ENCODE measurements at regions not wholly inside any gene's neighbourhood (a gene's known extent, or its start where the extent isn't known, plus 50 kb on each side); places are given as distances from the start of the nearest gene placed in this dataset.

DNA sequence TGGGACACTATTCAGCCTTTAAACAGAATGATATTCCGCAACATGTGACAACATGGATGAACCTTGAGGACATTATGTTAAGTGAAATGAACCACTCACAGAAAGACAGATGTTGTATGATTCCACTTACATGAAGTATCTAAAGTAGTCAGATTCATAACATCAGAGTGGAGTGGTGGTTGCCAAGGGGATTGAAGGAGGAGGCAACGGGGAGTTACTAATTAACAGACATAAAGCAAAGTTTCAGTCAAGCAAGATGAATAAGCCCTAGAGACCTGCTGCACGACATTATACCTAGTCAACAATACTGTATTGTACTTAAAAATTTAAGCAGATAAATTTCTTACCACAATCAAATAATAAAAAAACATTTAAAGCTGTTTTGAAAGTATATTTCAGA, 105.0 kb upstream of the NR0B1 start:
- TF ChIP-seq, protein P1, sequence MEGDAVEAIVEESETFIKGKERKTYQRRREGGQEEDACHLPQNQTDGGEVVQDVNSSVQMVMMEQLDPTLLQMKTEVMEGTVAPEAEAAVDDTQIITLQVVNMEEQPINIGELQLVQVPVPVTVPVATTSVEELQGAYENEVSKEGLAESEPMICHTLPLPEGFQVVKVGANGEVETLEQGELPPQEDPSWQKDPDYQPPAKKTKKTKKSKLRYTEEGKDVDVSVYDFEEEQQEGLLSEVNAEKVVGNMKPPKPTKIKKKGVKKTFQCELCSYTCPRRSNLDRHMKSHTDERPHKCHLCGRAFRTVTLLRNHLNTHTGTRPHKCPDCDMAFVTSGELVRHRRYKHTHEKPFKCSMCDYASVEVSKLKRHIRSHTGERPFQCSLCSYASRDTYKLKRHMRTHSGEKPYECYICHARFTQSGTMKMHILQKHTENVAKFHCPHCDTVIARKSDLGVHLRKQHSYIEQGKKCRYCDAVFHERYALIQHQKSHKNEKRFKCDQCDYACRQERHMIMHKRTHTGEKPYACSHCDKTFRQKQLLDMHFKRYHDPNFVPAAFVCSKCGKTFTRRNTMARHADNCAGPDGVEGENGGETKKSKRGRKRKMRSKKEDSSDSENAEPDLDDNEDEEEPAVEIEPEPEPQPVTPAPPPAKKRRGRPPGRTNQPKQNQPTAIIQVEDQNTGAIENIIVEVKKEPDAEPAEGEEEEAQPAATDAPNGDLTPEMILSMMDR (IDR thresholded peaks at IDR 0.05; ENCODE audit: borderline replicate concordance, extremely low read depth, insufficient read depth), result no peak

DNA sequence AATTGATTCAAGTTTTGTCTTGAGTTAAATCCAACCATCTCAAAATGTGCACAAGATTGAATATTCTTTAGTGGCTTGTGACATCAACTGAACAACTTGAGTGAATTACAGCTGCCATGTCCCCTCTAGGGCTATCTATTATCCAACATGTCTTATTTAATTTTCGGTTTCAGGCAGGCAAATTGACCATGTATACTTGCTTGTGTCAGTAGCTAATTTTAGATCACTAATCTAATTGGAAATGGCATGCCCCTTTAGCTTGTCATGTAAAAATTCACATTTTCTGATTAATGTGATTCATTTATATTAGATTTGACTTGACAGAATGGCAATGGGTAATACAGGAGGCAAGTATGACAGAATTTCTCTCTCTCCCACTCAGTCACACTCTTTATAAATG, 93.2 kb upstream of the NR0B1 start:
- no peaks in the 10 kb centered on the region for H3K36me3 ChIP-seq (ENCODE audit: control insufficient read depth in 2 of 3, insufficient read depth in 3 of 3, low read length in 3 of 3)
- DNase-seq (no peak), FAIRE-seq (no peak)
- H3K9me3 ChIP-seq (ENCODE audit: control insufficient read depth in 2 of 3, insufficient read depth in 1 of 3, low read length in 3 of 3), result no peaks in the 10 kb centered on the region
- intact Hi-C loops (cut with DNase I), result no loop called here
- TF ChIP-seq, protein P1 (IDR thresholded peaks at IDR 0.05; ENCODE audit: borderline replicate concordance, extremely low read depth, insufficient read depth), result no peak
- H3K9ac ChIP-seq (ENCODE audit: low read length in 3 of 3), result no peak overlapping the region
- no peak overlapping the region for H3K4me3 ChIP-seq (ENCODE audit: low read length in 3 of 3)
- H3K27me3 ChIP-seq (ENCODE audit: control insufficient read depth, insufficient read depth, low read length), result no peaks in the 10 kb centered on the region
- H3K4me1 ChIP-seq (ENCODE audit: control insufficient read depth in 2 of 3, insufficient read depth in 2 of 3, low read depth in 1 of 3, low read length in 3 of 3), result no peaks in the 10 kb centered on the region
- no peak overlapping the region for H3K27ac ChIP-seq (ENCODE audit: low read depth in 2 of 2, low read length in 2 of 2)

More for the DNA sequence above, 105.0 kb upstream of the NR0B1 start:
- no peaks in the 10 kb centered on the region for H3K36me3 ChIP-seq (ENCODE audit: control insufficient read depth in 2 of 3, insufficient read depth in 3 of 3, low read length in 3 of 3)
- DNase-seq (peak in 3 of 5 donors; percentile 20 to 69 (median 59)), FAIRE-seq (peak; percentile 35)
- no peaks in the 10 kb centered on the region for H3K9me3 ChIP-seq (ENCODE audit: control insufficient read depth in 2 of 3, insufficient read depth in 1 of 3, low read length in 3 of 3)
- no peak overlapping the region for H3K27ac ChIP-seq (ENCODE audit: low read depth in 2 of 2, low read length in 2 of 2)
- no peak overlapping the region for H3K9ac ChIP-seq (ENCODE audit: low read length in 3 of 3)
- H3K27me3 ChIP-seq (ENCODE audit: control insufficient read depth, insufficient read depth, low read length), result no peaks in the 10 kb centered on the region
- H3K4me3 ChIP-seq (ENCODE audit: low read length in 3 of 3), result no peak overlapping the region
- peaks cover 0 to 3% (median 0%) of the 10 kb centered on the region in 3 donors for H3K4me1 ChIP-seq (ENCODE audit: control insufficient read depth in 2 of 3, insufficient read depth in 2 of 3, low read depth in 1 of 3, low read length in 3 of 3)
- intact Hi-C loops (cut with DNase I), result no loop called here

DNA sequence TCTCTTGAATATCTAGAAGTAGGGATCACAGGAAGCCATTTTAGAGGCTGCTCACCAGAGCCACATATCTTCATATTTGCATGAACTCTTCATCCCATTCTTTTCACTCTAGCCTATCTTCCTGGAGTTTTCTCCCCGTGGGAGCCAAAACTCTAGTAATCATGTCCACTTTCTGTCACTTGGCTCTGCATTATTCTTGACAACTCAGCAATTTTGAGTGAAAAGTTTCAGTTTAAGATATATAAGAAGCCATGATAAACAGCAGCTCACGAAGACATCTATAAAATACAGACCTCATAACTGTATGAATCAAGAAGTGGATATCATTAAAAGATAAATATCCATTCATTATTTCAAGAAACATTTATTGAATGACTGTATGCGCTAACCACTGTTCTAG, 79.1 kb upstream of the NR0B1 start:
- Histone ChIP-seq H3K27me3 (ENCODE audit: control insufficient read depth, insufficient read depth, low read length) (no peaks in the 10 kb centered on the region), H3K4me1 (ENCODE audit: control insufficient read depth in 2 of 3, insufficient read depth in 2 of 3, low read depth in 1 of 3, low read length in 3 of 3) (no peaks in the 10 kb centered on the region), H3K9me3 (ENCODE audit: control insufficient read depth in 2 of 3, insufficient read depth in 1 of 3, low read length in 3 of 3) (no peaks in the 10 kb centered on the region), H3K9ac (ENCODE audit: low read length in 3 of 3) (no peak overlapping the region), H3K36me3 (ENCODE audit: control insufficient read depth in 2 of 3, insufficient read depth in 3 of 3, low read length in 3 of 3) (no peaks in the 10 kb centered on the region), H3K27ac (ENCODE audit: low read depth in 2 of 2, low read length in 2 of 2) (no peak overlapping the region), H3K4me3 (ENCODE audit: low read length in 3 of 3) (no peak overlapping the region)
- intact Hi-C loops (cut with DNase I), result no loop called here
- TF ChIP-seq, protein P1 (IDR thresholded peaks at IDR 0.05; ENCODE audit: borderline replicate concordance, extremely low read depth, insufficient read depth), result no peak
- FAIRE-seq (no peak), DNase-seq (no peak)

DNA sequence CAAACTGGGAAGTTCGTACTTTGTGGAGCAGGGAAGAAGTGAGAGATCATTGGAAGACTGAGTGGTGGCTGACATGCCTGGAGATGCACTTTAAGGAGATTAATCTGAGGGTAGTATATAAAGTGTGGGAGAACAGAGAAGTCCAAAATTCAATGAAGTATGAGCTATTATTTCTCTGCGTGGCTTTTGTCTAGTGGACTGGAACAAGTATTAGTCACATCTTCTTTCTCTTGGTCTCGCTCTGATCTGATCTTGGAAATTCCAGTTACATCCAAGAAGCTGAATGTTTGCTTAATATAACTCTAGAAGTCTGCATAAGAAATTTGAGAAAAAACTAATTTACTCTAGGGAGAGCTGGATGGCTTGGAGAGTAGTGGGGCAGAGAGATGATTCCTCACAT, 64.8 kb upstream of the NR0B1 start:
- TF ChIP-seq, protein P1 (IDR thresholded peaks at IDR 0.05; ENCODE audit: borderline replicate concordance, extremely low read depth, insufficient read depth), result no peak
- Histone ChIP-seq H3K4me1 (ENCODE audit: control insufficient read depth in 2 of 3, insufficient read depth in 2 of 3, low read depth in 1 of 3, low read length in 3 of 3) (no peaks in the 10 kb centered on the region), H3K9me3 (ENCODE audit: control insufficient read depth in 2 of 3, insufficient read depth in 1 of 3, low read length in 3 of 3) (no peaks in the 10 kb centered on the region), H3K27ac (ENCODE audit: low read depth in 2 of 2, low read length in 2 of 2) (no peak overlapping the region), H3K27me3 (ENCODE audit: control insufficient read depth, insufficient read depth, low read length) (no peaks in the 10 kb centered on the region), H3K4me3 (ENCODE audit: low read length in 3 of 3) (no peak overlapping the region), H3K36me3 (ENCODE audit: control insufficient read depth in 2 of 3, insufficient read depth in 3 of 3, low read length in 3 of 3) (no peaks in the 10 kb centered on the region), H3K9ac (ENCODE audit: low read length in 3 of 3) (no peak overlapping the region)
- DNase-seq (no peak), FAIRE-seq (no peak)
- intact Hi-C loops (cut with DNase I), result no loop called here

Data from kidney (tissue), 13 donors.